Activated CD8-positive, alpha-beta T cell treated with anti-CD3 and anti-CD28 coated beads, Interleukin-2, amount 10 ng/mL, durations not matched to agents 7 days and 5 days (primary cell): ENCODE measurements at regions not wholly inside any gene's neighbourhood (a gene's known extent, or its start where the extent isn't known, plus 50 kb on each side); places are given as distances from the start of the nearest gene placed in this dataset.

ENCODE experiments used
- ATAC-seq: fragments of 150-1000 bp; cut with Tn5 transposase; one replicate; pipeline ENCODE4 v1.10.0; 2021; ENCODE audit warnings: moderate library complexity
- CTCF ChIA-PET: fragments of 350-600 bp; sonication (Branson Sonifier 250); formaldehyde crosslinking; loops from one replicate; lab custom pipeline; 2021; ENCODE audit warnings: antibody characterized with exemption; lab: Charles Lee
- POLR2A ChIA-PET: fragments of 350-600 bp; sonication (Branson Sonifier 250); formaldehyde crosslinking; loops from one replicate; lab custom pipeline; 2021; ENCODE audit warnings: antibody characterized with exemption; lab: Charles Lee
- DNase-seq: peaks from one replicate; pipeline ENCODE4 v3.0.0-alpha.2; 2020
- H3K27ac Mint-ChIP-seq: one replicate; pipeline ENCODE4 v1.8.0; 2021; ENCODE audit warnings: mild to moderate bottlenecking, mixed read lengths
- H3K27me3 Mint-ChIP-seq: one replicate; pipeline ENCODE4 v1.8.0; 2021; ENCODE audit warnings: low read depth, mixed read lengths
- H3K36me3 Mint-ChIP-seq: one replicate; pipeline ENCODE4 v1.8.0; 2021; ENCODE audit warnings: low read depth, mixed read lengths
- H3K4me1 Mint-ChIP-seq: one replicate; pipeline ENCODE4 v1.8.0; 2021; ENCODE audit warnings: low read depth, mixed read lengths
- H3K4me3 Mint-ChIP-seq: one replicate; pipeline ENCODE4 v1.8.0; 2021; ENCODE audit warnings: mild to moderate bottlenecking, mixed read lengths
- H3K9me3 Mint-ChIP-seq: one replicate; pipeline ENCODE4 v1.8.0; 2022; ENCODE audit warnings: mixed read lengths; ENCODE audit not compliant: insufficient read depth

- CTCF ChIA-PET, result no interaction called here
- H3K36me3 Mint-ChIP-seq, result no peaks in the 10 kb centered on the region
Observed at GRCh38 chr12:67202011-67202677, 67.0 kb upstream of the CAND1 start.

GRCh38 chr12:67202678-67203012 is 66.5 kb upstream of the CAND1 start:
- H3K36me3 Mint-ChIP-seq, result no peaks in the 10 kb centered on the region
- no peaks in the 10 kb centered on the region for H3K9me3 Mint-ChIP-seq
- POLR2A ChIA-PET, result interaction anchor here (0.6 kb wide), 1 partner anchor 105 kb away, joined by 4 read pairs; no protein-coding TSS in a partner anchor
- CTCF ChIA-PET, result no interaction called here
- H3K4me3 Mint-ChIP-seq, result no peak overlapping the region
- H3K4me1 Mint-ChIP-seq, result no peaks in the 10 kb centered on the region
- no peak overlapping the region for H3K27ac Mint-ChIP-seq
- DNase-seq, result no peak
- peaks cover 10% of the 10 kb centered on the region for H3K27me3 Mint-ChIP-seq
- no peak for ATAC-seq

More at GRCh38 chr12:67202011-67202677, 67.0 kb upstream of the CAND1 start:
- POLR2A ChIA-PET, result interaction anchor here (0.6 kb wide), 1 partner anchor 104 kb away, joined by 4 read pairs; no protein-coding TSS in a partner anchor
- DNase-seq (no peak), ATAC-seq (no peak)
- Mint-ChIP-seq H3K4me3 (no peak overlapping the region), H3K9me3 (no peaks in the 10 kb centered on the region), H3K27me3 (peaks cover 10% of the 10 kb centered on the region), H3K4me1 (no peaks in the 10 kb centered on the region), H3K27ac (no peak overlapping the region)

GRCh38 chr12:67208281-67209067 is 60.7 kb upstream of the CAND1 start:
- CTCF ChIA-PET, result no interaction called here
- no peaks in the 10 kb centered on the region for H3K9me3 Mint-ChIP-seq
- peaks cover 6% of the 10 kb centered on the region for H3K27me3 Mint-ChIP-seq
- H3K4me1 Mint-ChIP-seq, result no peaks in the 10 kb centered on the region
- no peak for DNase-seq
- no peak for ATAC-seq
- H3K4me3 Mint-ChIP-seq, result no peak overlapping the region
- POLR2A ChIA-PET, result no interaction called here
- H3K27ac Mint-ChIP-seq, result no peak overlapping the region
- no peaks in the 10 kb centered on the region for H3K36me3 Mint-ChIP-seq

GRCh38 chr12:67211029-67211428 is 58.1 kb upstream of the CAND1 start:
- no peaks in the 10 kb centered on the region for H3K9me3 Mint-ChIP-seq

GRCh38 chr12:67211494-67211893 is 57.7 kb upstream of the CAND1 start:
- ATAC-seq, result no peak
- CTCF ChIA-PET, result no interaction called here
- H3K27ac Mint-ChIP-seq, result no peak overlapping the region

More at GRCh38 chr12:67211029-67211428, 58.1 kb upstream of the CAND1 start:
- H3K4me3 Mint-ChIP-seq, result no peak overlapping the region
- H3K4me1 Mint-ChIP-seq, result no peaks in the 10 kb centered on the region
- no peak for ATAC-seq
- H3K36me3 Mint-ChIP-seq, result no peaks in the 10 kb centered on the region
- H3K27me3 Mint-ChIP-seq, result peaks cover 6% of the 10 kb centered on the region
- ChIA-PET POLR2A (no interaction called here), CTCF (no interaction called here)
- no peak overlapping the region for H3K27ac Mint-ChIP-seq
- no peak for DNase-seq

GRCh38 chr12:67217647-67218046 is 51.5 kb upstream of the CAND1 start:
- Mint-ChIP-seq H3K27me3 (peaks cover 3% of the 10 kb centered on the region), H3K4me1 (no peaks in the 10 kb centered on the region), H3K36me3 (no peaks in the 10 kb centered on the region), H3K27ac (no peak overlapping the region), H3K9me3 (no peaks in the 10 kb centered on the region), H3K4me3 (no peak overlapping the region)
- no peak for ATAC-seq
- POLR2A ChIA-PET, result no interaction called here
- CTCF ChIA-PET, result no interaction called here
- DNase-seq, result no peak

More at GRCh38 chr12:67211494-67211893, 57.7 kb upstream of the CAND1 start:
- no peak for DNase-seq
- no peaks in the 10 kb centered on the region for H3K4me1 Mint-ChIP-seq
- no peak overlapping the region for H3K4me3 Mint-ChIP-seq
- H3K9me3 Mint-ChIP-seq, result no peaks in the 10 kb centered on the region
- H3K36me3 Mint-ChIP-seq, result no peaks in the 10 kb centered on the region
- POLR2A ChIA-PET, result no interaction called here
- peaks cover 6% of the 10 kb centered on the region for H3K27me3 Mint-ChIP-seq
